Kidney (tissue), 13 donors: ENCODE measurements at regions not wholly inside any gene's neighbourhood (a gene's known extent, or its start where the extent isn't known, plus 50 kb on each side); places are given as distances from the start of the nearest gene placed in this dataset.
A peak's percentile ranks its signal among the peaks of the same experiment; 100 is the strongest.

ENCODE experiments used
- DNase-seq, 5 donors: peaks; one replicate each; pipeline ENCODE4 v3.0.0-alpha.2; 2013 to 2020
- FAIRE-seq: peaks from 2 replicates; lab custom pipeline; 2012; peaks lifted over from hg19 to GRCh38; lab: Jason Lieb, UNC
- H3K27ac ChIP-seq, 2 donors: one replicate each; pipeline ENCODE4 v1.7.0; 2013; ENCODE audit warnings: low read depth in 2 of 2, low read length in 2 of 2, inconsistent platforms in 1 of 2
- H3K27me3 ChIP-seq: one replicate; pipeline ENCODE4 v1.7.1; 2013; ENCODE audit warnings: low read length, inconsistent platforms; ENCODE audit not compliant: control insufficient read depth, insufficient read depth
- H3K36me3 ChIP-seq, 3 donors: one replicate each; pipeline versions ENCODE4 v1.7.0 to v1.7.1; 2013; ENCODE audit warnings: low read length in 3 of 3, control low read depth in 1 of 3, inconsistent platforms in 1 of 3; ENCODE audit not compliant: insufficient read depth in 3 of 3, control insufficient read depth in 2 of 3
- H3K4me1 ChIP-seq, 3 donors: one replicate each; pipeline versions ENCODE4 v1.7.0 to v1.7.1; 2013; ENCODE audit warnings: low read length in 3 of 3, inconsistent platforms in 1 of 3, low read depth in 1 of 3; ENCODE audit not compliant: control insufficient read depth in 2 of 3, insufficient read depth in 2 of 3
- H3K4me3 ChIP-seq, 3 donors: one replicate each; pipeline versions ENCODE4 v1.7.0 to v1.8.1; 2013; ENCODE audit warnings: low read length in 3 of 3, control low read depth in 1 of 3, inconsistent platforms in 1 of 3
- H3K9ac ChIP-seq, 3 donors: one replicate each; pipeline versions ENCODE4 v1.7.0 to v1.7.1; 2013; ENCODE audit warnings: low read length in 3 of 3, control low read depth in 1 of 3, inconsistent platforms in 1 of 3
- H3K9me3 ChIP-seq, 3 donors: one replicate each; pipeline versions ENCODE4 v1.7.0 to v1.7.1; 2013; ENCODE audit warnings: low read length in 3 of 3, control low read depth in 1 of 3, inconsistent platforms in 1 of 3; ENCODE audit not compliant: control insufficient read depth in 2 of 3, insufficient read depth in 1 of 3
- CTCF ChIP-seq: IDR thresholded peaks from 3 replicates; pipeline ENCODE4 v1.5.1; 2012; ENCODE audit warnings: mild to moderate bottlenecking, moderate library complexity, borderline replicate concordance; ENCODE audit not compliant: insufficient read depth; ENCODE audit errors: extremely low read depth
- intact Hi-C: fragments of 100-400 bp; cut with DNase I; formaldehyde crosslinking; loops from one replicate; pipeline ENCODE4 v1.11.1; 2022
- donor health status: control.
- donor health status: control.
- donor health status: control.
- donor health status: control.
- donor health status: control.
- donor health status: DM: yes; HTN: yes; CAD: no.
- donor health status: Normal renal cell carcinoma (clear cell type).

DNA sequence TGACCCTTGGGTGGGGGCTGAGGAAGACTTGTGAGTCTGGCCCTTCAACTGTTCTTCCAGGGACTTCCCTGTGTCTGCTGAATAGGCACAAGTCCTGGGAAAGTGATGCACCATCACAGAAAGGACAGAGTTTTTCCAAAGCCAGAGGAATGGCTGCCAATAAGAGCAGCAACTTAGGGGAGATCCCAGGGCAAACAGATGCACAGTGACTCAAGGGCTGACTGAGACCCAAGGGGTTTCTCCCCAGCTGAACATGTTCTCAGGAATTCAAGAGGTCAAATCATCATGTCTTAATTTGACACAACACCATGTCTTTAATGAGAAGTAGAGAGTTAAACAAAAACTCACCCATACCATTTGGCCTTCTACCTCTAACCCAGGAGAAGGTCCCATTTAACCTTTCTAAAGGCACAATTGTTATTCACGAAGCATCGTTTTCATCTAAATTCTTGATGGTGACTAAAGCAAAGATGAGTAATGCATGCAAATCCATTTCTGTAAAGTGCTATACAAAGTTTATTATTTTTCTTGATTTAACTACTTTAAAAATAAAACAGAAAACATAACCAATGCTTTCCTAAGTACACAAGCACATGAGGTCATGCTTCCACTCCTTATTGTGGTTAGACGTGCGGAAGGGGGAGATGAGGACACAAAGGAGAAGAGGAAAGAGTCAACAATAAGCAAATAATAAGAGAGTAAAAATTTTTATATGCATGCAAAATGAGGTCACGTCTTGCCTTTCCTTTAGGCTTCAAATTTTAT is 324.1 kb downstream of the PLK2 start:
- Histone ChIP-seq H3K9ac (no peak overlapping the region), H3K27ac (no peak overlapping the region), H3K9me3 (no peaks in the 10 kb centered on the region), H3K27me3 (no peaks in the 10 kb centered on the region), H3K4me1 (no peaks in the 10 kb centered on the region), H3K36me3 (no peaks in the 10 kb centered on the region), H3K4me3 (no peak overlapping the region)
- DNase-seq (no peak), FAIRE-seq (no peak)
- intact Hi-C loops: no loop called here
- no peak for TF ChIP-seq CTCF

DNA sequence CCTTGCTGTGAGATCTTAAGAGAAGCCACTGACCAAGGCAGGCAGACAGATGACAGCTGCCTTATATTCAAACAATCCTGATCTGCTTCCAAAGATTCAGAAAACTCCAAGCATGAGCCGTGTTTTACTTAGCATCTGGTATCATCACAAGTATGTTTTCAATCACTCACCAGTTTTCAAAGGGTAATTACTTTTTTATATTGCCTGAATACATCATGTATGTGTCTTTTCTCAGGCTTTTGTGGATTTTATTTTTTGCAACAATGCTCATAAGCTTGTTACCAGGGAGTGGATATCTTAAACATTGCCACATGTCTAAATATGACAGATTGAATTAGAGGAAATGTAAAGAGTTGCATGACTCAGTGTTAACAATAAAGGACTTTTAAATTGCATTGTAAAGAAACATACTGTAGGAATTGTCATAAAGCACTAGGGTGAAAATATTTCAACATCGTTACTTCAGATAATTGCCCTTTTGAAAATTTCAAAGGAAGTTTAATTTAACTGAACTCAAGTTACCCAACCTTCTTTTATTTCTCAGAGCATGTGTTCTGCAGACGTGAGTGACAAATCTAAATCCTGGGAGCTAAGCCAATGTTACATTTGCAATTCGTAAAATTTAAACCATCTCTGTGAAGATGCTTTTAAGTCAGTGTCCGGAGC is 326.1 kb downstream of the PLK2 start:
- Histone ChIP-seq H3K36me3 (no peaks in the 10 kb centered on the region), H3K27me3 (no peaks in the 10 kb centered on the region), H3K27ac (no peak overlapping the region), H3K4me1 (no peaks in the 10 kb centered on the region), H3K4me3 (no peak overlapping the region), H3K9ac (no peak overlapping the region), H3K9me3 (no peaks in the 10 kb centered on the region)
- DNase-seq: peak in 2 of 5 donors; percentile 47 to 74
- no peak for TF ChIP-seq CTCF
- no peak for FAIRE-seq
- intact Hi-C loops: no loop called here

DNA sequence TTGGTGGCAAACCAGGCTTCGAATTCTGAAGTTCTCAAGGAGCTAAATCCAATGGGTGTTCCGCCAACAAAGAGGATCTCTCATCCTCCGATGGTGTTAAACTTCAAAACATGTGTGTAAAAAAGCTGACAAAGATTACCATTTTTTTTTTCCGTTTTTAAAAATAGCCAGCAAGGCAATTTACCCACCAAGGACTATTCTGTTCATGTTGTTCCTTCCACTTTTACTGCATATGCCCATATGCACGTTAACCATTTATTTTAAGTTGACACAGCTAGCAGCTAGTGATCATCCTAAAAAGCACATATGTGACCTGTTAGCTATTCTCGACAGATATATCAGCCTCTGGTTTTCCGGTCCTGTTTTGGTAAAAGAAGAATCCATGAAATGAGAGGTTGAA is 326.7 kb downstream of the PLK2 start:
- H3K36me3 ChIP-seq: no peaks in the 10 kb centered on the region

More for the DNA sequence above, 326.7 kb downstream of the PLK2 start:
- FAIRE-seq: no peak
- no peaks in the 10 kb centered on the region for H3K27me3 ChIP-seq
- no peak overlapping the region for H3K4me3 ChIP-seq
- H3K27ac ChIP-seq: no peak overlapping the region
- DNase-seq: no peak
- no peak for TF ChIP-seq CTCF
- no peaks in the 10 kb centered on the region for H3K4me1 ChIP-seq
- no peaks in the 10 kb centered on the region for H3K9me3 ChIP-seq
- intact Hi-C loops: no loop called here
- no peak overlapping the region for H3K9ac ChIP-seq
